ENCODE measurements at regions not wholly inside any gene's neighbourhood (a gene's known extent, or its start where the extent isn't known, plus 50 kb on each side); places are given as distances from the start of the nearest gene placed in this dataset.

GRCh38 chr7:117971556-117972244 is 98.5 kb upstream of the CTTNBP2 start:
- ChIA-PET SMC1A (ENCODE audit: uncharacterized antibody, unreplicated experiment) (no interaction called here), RAD21 (ENCODE audit: unreplicated experiment) (no interaction called here), POLR2A (no interaction called here), CTCF (no interaction called here)
- Histone ChIP-seq H2AFZ (ENCODE audit: control insufficient read depth, low read depth, low read length) (no peak overlapping the region), H4K20me1 (ENCODE audit: control insufficient read depth, insufficient read depth) (no peaks in the 10 kb centered on the region), H3K4me3 (no peak overlapping the region), H3K9ac (ENCODE audit: control insufficient read depth, insufficient read depth, low read length) (no peak overlapping the region), H3K27ac (ENCODE audit: control insufficient read depth, insufficient read depth) (no peak overlapping the region), H3K79me2 (ENCODE audit: control insufficient read depth, insufficient read depth, low read length) (no peaks in the 10 kb centered on the region), H3K4me2 (ENCODE audit: control insufficient read depth, insufficient read depth) (no peak overlapping the region), H3K9me3 (replicated peaks; ENCODE audit: control insufficient read depth, insufficient read depth, low read length) (no peaks in the 10 kb centered on the region), H3K36me3 (ENCODE audit: control insufficient read depth in 2 of 2, insufficient read depth in 2 of 2, low read length in 1 of 2) (no peaks in the 10 kb centered on the region), H3K27me3 (replicated peaks in 1 of 2; ENCODE audit: control insufficient read depth in 2 of 2, insufficient read depth in 2 of 2, low read length in 1 of 2) (no peaks in the 10 kb centered on the region), H3K4me1 (ENCODE audit: control insufficient read depth, insufficient read depth, low read length) (no peaks in the 10 kb centered on the region)
- no peak for FAIRE-seq
- no TSS peak for BruUV-seq (replicated peaks)
- intact Hi-C loops (cut with micrococcal nuclease; ENCODE audit: unreplicated experiment) (no loop called here), in situ Hi-C loops (cut with MboI) (no loop called here)
- TF ChIP-seq NR2F1 (conservative IDR thresholded peaks at IDR 0.05) (no peak), NFXL1 (IDR thresholded peaks at IDR 0.05; ENCODE audit: borderline replicate concordance) (no peak), IRF5 (IDR thresholded peaks at IDR 0.05; ENCODE audit: borderline replicate concordance) (no peak), IKZF2 (IDR thresholded peaks at IDR 0.05) (no peak), GATAD2B (conservative IDR thresholded peaks at IDR 0.05; ENCODE audit: low read depth) (no peak), CREM (IDR thresholded peaks at IDR 0.05; ENCODE audit: low read depth) (no peak), GABPA (IDR thresholded peaks at IDR 0.05; ENCODE audit: low read depth) (no peak), SUPT20H (IDR thresholded peaks at IDR 0.05; ENCODE audit: borderline replicate concordance, control insufficient read depth, low read depth, low read length) (no peak), RFX5 (IDR thresholded peaks at IDR 0.05; ENCODE audit: low read depth, low read length) (no peak), PBX3 (IDR thresholded peaks at IDR 0.05; ENCODE audit: insufficient replicate concordance, low read depth, low read length) (no peak)
- TF ChIP-seq, protein P1, sequence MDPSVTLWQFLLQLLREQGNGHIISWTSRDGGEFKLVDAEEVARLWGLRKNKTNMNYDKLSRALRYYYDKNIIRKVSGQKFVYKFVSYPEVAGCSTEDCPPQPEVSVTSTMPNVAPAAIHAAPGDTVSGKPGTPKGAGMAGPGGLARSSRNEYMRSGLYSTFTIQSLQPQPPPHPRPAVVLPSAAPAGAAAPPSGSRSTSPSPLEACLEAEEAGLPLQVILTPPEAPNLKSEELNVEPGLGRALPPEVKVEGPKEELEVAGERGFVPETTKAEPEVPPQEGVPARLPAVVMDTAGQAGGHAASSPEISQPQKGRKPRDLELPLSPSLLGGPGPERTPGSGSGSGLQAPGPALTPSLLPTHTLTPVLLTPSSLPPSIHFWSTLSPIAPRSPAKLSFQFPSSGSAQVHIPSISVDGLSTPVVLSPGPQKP (IDR thresholded peaks at IDR 0.05; ENCODE audit: low read depth, low read length): no peak
- TF ChIP-seq, protein P2, sequence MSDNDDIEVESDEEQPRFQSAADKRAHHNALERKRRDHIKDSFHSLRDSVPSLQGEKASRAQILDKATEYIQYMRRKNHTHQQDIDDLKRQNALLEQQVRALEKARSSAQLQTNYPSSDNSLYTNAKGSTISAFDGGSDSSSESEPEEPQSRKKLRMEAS (IDR thresholded peaks at IDR 0.05; ENCODE audit: low read depth, low read length): no peak
- ATAC-seq: no peak
- no peak for DNase-seq (ENCODE audit: low read depth, low spot score)
- WGBS (ENCODE audit: insufficient coverage, insufficient replicate concordance, low lambda C conversion rate, missing lambda C conversion rate): 37% methylated on average over 11 of the region's 11 CpGs
